ENCODE measurements at regions not wholly inside any gene's neighbourhood (a gene's known extent, or its start where the extent isn't known, plus 50 kb on each side); places are given as distances from the start of the nearest gene placed in this dataset.

DNA sequence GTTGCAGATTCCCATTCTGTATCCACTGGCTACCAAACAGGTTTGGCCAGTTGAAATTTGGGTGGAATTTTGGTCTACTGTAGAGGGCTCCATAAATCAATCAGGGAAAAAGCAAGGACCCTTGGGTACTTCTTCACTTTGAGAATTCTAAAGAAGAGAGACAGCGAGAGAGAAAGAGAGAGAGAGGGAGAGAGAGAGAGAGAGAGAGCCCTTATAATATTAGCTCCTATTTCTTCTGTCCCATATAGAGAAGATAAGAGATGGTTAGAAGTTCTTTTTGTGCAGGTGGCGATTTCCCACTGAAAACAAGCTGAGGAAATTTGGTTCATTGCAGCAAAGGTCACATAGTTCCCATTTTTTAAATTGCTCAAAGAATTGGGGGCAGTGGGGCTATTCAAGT is 88.6 kb upstream of the ZNF536 start:
- ATAC-seq (no peak), DNase-seq (no peak)
- H3K36me3 Mint-ChIP-seq (ENCODE audit: low read depth): no peaks in the 10 kb centered on the region
- H3K9me3 Mint-ChIP-seq: peaks cover 3% of the 10 kb centered on the region
- POLR2A ChIA-PET: no interaction called here
- no peaks in the 10 kb centered on the region for H3K4me1 Mint-ChIP-seq (ENCODE audit: low read depth)
- no peak for TF ChIP-seq CTCF (IDR thresholded peaks at IDR 0.05)
- H3K27me3 Mint-ChIP-seq: peaks cover 3% of the 10 kb centered on the region
- intact Hi-C loops (cut with micrococcal nuclease): no loop called here
- CTCF ChIA-PET: interaction anchor here (0.6 kb wide), 1 partner anchor 1093 kb away, joined by 3 read pairs; no protein-coding TSS in a partner anchor
- no peak overlapping the region for H3K4me3 Mint-ChIP-seq
- no peak overlapping the region for H3K27ac Mint-ChIP-seq

DNA sequence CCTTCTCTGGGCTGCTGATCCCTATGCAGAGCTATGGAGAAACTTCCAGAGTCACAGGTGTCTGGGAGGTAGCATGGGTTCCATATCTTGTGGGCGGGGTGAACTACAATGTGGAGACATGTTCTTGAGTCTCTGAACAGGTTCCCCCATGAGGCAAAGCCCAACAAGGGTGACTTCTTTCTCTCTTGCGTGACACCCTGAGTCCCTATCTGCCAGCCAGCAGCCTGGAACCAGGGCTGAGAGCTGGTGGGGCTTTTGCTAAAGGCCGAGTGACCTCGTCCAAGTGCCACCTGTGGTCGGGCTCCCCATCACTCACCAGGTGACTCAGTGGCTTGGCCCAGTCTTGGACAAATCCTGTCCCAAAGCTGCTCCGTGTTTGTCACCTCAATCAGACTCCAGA is 88.0 kb upstream of the ZNF536 start:
- no peak for TF ChIP-seq CTCF (IDR thresholded peaks at IDR 0.05)
- H3K27me3 Mint-ChIP-seq: peaks cover 3% of the 10 kb centered on the region
- ChIA-PET POLR2A (no interaction called here), CTCF (interaction anchor here (0.6 kb wide), 1 partner anchor 1092 kb away, joined by 3 read pairs; no protein-coding TSS in a partner anchor)
- H3K27ac Mint-ChIP-seq: no peak overlapping the region
- DNase-seq (no peak), ATAC-seq (no peak)
- H3K9me3 Mint-ChIP-seq: peaks cover 3% of the 10 kb centered on the region
- no peak overlapping the region for H3K4me3 Mint-ChIP-seq
- intact Hi-C loops (cut with micrococcal nuclease): no loop called here
- no peaks in the 10 kb centered on the region for H3K4me1 Mint-ChIP-seq (ENCODE audit: low read depth)
- H3K36me3 Mint-ChIP-seq (ENCODE audit: low read depth): no peaks in the 10 kb centered on the region

GRCh38 chr19:30284885-30285284 is 87.3 kb upstream of the ZNF536 start:
- no peak for ATAC-seq
- no peak for TF ChIP-seq CTCF (IDR thresholded peaks at IDR 0.05)
- no peaks in the 10 kb centered on the region for H3K36me3 Mint-ChIP-seq (ENCODE audit: low read depth)
- H3K27me3 Mint-ChIP-seq: peaks cover 3% of the 10 kb centered on the region
- ChIA-PET POLR2A (no interaction called here), CTCF (no interaction called here)
- DNase-seq: no peak
- H3K27ac Mint-ChIP-seq: no peak overlapping the region
- peaks cover 3% of the 10 kb centered on the region for H3K9me3 Mint-ChIP-seq
- no peak overlapping the region for H3K4me3 Mint-ChIP-seq
- intact Hi-C loops (cut with micrococcal nuclease): no loop called here
- no peaks in the 10 kb centered on the region for H3K4me1 Mint-ChIP-seq (ENCODE audit: low read depth)

DNA sequence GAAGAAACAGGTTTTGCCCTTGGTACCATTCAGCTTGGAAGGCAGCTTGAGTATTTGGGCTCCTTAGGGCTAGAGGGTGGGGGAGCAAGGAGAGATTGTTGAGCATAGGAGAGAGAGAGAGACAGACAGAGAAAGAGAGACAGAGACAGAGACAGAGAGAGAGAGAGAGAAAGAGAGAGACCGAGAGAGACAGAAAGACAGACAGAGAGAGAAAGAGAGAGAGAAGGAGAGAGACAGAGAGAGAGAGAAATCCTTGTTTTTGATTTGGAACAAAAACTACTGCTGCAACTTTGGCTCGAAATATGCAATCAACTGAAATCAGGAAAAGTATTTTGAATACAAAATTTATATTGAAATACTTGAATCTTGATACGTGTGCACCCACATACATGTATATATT is 85.8 kb upstream of the ZNF536 start:
- no peak for DNase-seq
- TF ChIP-seq CTCF (IDR thresholded peaks at IDR 0.05): no peak
- ChIA-PET CTCF (no interaction called here), POLR2A (no interaction called here)
- no peaks in the 10 kb centered on the region for H3K36me3 Mint-ChIP-seq (ENCODE audit: low read depth)
- no peaks in the 10 kb centered on the region for H3K4me1 Mint-ChIP-seq (ENCODE audit: low read depth)
- intact Hi-C loops (cut with micrococcal nuclease): no loop called here
- H3K4me3 Mint-ChIP-seq: no peak overlapping the region
- peaks cover 3% of the 10 kb centered on the region for H3K9me3 Mint-ChIP-seq
- H3K27me3 Mint-ChIP-seq: peaks cover 3% of the 10 kb centered on the region
- no peak for ATAC-seq
- no peak overlapping the region for H3K27ac Mint-ChIP-seq

GRCh38 chr19:30287259-30287658 is 84.9 kb upstream of the ZNF536 start:
- H3K27me3 Mint-ChIP-seq: peaks cover 3% of the 10 kb centered on the region
- CTCF ChIA-PET: no interaction called here
- H3K4me3 Mint-ChIP-seq: no peak overlapping the region
- peaks cover 3% of the 10 kb centered on the region for H3K9me3 Mint-ChIP-seq
- H3K4me1 Mint-ChIP-seq (ENCODE audit: low read depth): no peaks in the 10 kb centered on the region
- POLR2A ChIA-PET: no interaction called here
- ATAC-seq (no peak), DNase-seq (no peak)
- no peak overlapping the region for H3K27ac Mint-ChIP-seq
- no peaks in the 10 kb centered on the region for H3K36me3 Mint-ChIP-seq (ENCODE audit: low read depth)
- intact Hi-C loops (cut with micrococcal nuclease): no loop called here
- TF ChIP-seq CTCF (IDR thresholded peaks at IDR 0.05): no peak
